ENCODE measurements at regions not wholly inside any gene's neighbourhood (a gene's known extent, or its start where the extent isn't known, plus 50 kb on each side); places are given as distances from the start of the nearest gene placed in this dataset.
A peak's percentile ranks its signal among the peaks of the same experiment; 100 is the strongest.

DNA sequence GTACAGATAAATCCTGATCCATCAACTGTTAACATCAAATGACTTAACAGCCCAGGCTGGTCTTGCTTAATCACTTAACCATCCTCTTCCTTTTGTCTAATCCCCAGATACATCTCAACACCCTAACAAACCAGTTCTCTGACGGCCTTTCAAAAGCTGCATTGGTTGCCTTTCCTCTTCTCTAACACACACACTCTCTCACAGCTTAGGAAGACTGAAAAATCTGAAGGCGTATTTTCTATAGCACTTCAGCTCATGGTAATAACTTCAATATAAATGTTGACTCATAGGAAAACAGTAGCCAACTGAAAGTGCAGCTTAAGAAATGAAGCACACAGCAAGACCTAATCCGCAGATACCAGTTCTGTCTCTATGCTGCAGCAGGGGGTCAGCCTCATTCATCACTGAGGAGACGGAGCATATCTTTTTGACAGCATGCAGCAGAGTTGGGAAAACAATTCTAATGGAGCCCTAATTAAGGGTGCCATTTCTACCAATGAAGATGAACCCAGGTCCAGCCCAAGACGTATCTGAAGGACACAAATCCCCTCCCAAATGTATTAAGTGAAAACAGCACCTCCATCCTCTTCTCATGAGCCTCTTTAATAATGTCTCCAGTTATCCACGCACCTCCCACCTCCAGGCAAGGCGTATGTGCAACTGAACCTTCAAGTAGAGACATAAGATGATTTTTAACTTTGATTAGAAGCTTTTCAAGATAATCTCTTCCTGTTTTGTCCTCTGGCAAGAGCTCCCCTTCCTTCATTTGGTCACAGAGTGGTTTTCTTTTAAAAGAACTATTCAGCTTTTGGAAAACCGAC, 211.7 kb upstream of the NFE2L3 start:
- H3K9me3 ChIP-seq (ENCODE audit: low read length): no peaks in the 10 kb centered on the region
- H3K36me3 ChIP-seq (ENCODE audit: low read depth, low read length): no peaks in the 10 kb centered on the region
- H3F3A ChIP-seq (ENCODE audit: low read length, unreplicated experiment): no peaks in the 10 kb centered on the region
- H3K4me2 ChIP-seq (ENCODE audit: low read length): peak overlapping the region; percentile 72
- H3K4me1 ChIP-seq (ENCODE audit: insufficient read depth, low read length): no peaks in the 10 kb centered on the region
- intact Hi-C loops (cut with micrococcal nuclease): no loop called here
- ChIA-PET CTCF (no interaction called here), POLR2A (ENCODE audit: unreplicated experiment) (no interaction called here)
- no peaks in the 10 kb centered on the region for H3K27me3 ChIP-seq (ENCODE audit: low read length)
- DNase-seq: no peak
- peak overlapping the region; percentile 33; the same call in 1 of the 2 replicates for H3K4me3 ChIP-seq (ENCODE audit: low read length)
- no peaks in the 10 kb centered on the region for H3K9me2 ChIP-seq (replicated peaks; ENCODE audit: low read length)
- peak overlapping the region; percentile 61 for H2AFZ ChIP-seq (ENCODE audit: low read length)
- H3K79me2 ChIP-seq (ENCODE audit: low read length): no peaks in the 10 kb centered on the region
- TF ChIP-seq, protein P1, sequence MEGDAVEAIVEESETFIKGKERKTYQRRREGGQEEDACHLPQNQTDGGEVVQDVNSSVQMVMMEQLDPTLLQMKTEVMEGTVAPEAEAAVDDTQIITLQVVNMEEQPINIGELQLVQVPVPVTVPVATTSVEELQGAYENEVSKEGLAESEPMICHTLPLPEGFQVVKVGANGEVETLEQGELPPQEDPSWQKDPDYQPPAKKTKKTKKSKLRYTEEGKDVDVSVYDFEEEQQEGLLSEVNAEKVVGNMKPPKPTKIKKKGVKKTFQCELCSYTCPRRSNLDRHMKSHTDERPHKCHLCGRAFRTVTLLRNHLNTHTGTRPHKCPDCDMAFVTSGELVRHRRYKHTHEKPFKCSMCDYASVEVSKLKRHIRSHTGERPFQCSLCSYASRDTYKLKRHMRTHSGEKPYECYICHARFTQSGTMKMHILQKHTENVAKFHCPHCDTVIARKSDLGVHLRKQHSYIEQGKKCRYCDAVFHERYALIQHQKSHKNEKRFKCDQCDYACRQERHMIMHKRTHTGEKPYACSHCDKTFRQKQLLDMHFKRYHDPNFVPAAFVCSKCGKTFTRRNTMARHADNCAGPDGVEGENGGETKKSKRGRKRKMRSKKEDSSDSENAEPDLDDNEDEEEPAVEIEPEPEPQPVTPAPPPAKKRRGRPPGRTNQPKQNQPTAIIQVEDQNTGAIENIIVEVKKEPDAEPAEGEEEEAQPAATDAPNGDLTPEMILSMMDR (conservative IDR thresholded peaks at IDR 0.05; ENCODE audit: low read depth, low read length): no peak
- TF ChIP-seq EZH2 (IDR thresholded peaks at IDR 0.05; ENCODE audit: low read length, unreplicated experiment) (no peak), EZH2phosphoT487 (IDR thresholded peaks at IDR 0.05; ENCODE audit: borderline replicate concordance, low read length) (no peak)
- no peak overlapping the region for H3K9ac ChIP-seq (ENCODE audit: low read length)
- ATAC-seq: no peak
- BruUV-seq (replicated peaks): no TSS peak
- no peaks in the 10 kb centered on the region for H4K20me1 ChIP-seq (ENCODE audit: low read length)
- no peak overlapping the region for H3K27ac ChIP-seq (ENCODE audit: low read length)

DNA sequence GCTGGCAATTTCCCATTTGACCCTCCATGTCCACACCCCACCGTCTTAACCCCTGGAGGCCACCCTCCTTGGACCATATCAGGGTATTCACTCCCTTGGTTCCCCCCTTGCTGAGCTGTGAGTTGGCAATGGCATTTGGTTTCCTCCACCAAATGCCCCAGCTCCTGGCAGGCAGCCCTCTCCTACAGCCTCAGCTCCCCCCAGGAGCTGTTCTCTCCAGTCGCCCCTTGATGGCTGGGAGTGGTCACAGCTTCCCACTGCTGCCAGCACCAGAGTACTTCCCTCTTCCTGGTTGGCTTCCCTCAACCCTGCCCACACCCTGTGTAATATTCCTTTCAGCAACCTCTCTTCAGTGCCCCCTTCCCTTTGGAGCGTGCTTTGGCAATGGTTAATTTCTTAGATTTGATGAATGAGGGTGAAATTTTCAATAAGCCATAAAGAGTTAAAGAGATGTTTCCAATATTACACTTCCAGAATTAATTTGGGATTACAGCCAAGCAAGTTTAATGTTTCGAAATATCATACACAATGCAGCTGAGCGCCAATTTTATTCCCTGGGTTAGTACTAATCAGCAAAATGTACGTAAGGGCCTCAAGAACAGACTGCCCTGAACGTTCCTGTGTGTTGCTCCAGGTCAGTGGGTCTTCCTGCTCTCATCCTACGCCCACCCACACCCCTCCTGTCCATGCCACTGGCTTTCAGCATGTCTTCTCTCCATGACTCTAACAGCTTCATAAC, 207.1 kb upstream of the NFE2L3 start:
- no peaks in the 10 kb centered on the region for H3K9me2 ChIP-seq (replicated peaks; ENCODE audit: low read length)
- TF ChIP-seq EZH2phosphoT487 (IDR thresholded peaks at IDR 0.05; ENCODE audit: borderline replicate concordance, low read length) (no peak), EZH2 (IDR thresholded peaks at IDR 0.05; ENCODE audit: low read length, unreplicated experiment) (no peak)
- TF ChIP-seq, protein P1 (conservative IDR thresholded peaks at IDR 0.05; ENCODE audit: low read depth, low read length): no peak
- BruUV-seq (replicated peaks): no TSS peak
- DNase-seq: no peak
- H3K27ac ChIP-seq (ENCODE audit: low read length): no peak overlapping the region
- H4K20me1 ChIP-seq (ENCODE audit: low read length): no peaks in the 10 kb centered on the region
- H2AFZ ChIP-seq (ENCODE audit: low read length): no peak overlapping the region
- no peaks in the 10 kb centered on the region for H3F3A ChIP-seq (ENCODE audit: low read length, unreplicated experiment)
- no peaks in the 10 kb centered on the region for H3K36me3 ChIP-seq (ENCODE audit: low read depth, low read length)
- no peaks in the 10 kb centered on the region for H3K9me3 ChIP-seq (ENCODE audit: low read length)
- ATAC-seq: no peak
- intact Hi-C loops (cut with micrococcal nuclease): no loop called here
- H3K4me3 ChIP-seq (ENCODE audit: low read length): no peak overlapping the region
- ChIA-PET CTCF (interaction anchor here (0.6 kb wide), 1 partner anchor 910 kb away, joined by 3 read pairs; no protein-coding TSS in a partner anchor), POLR2A (ENCODE audit: unreplicated experiment) (no interaction called here)
- no peak overlapping the region for H3K9ac ChIP-seq (ENCODE audit: low read length)
- peaks cover 19% of the 10 kb centered on the region for H3K27me3 ChIP-seq (ENCODE audit: low read length)
- no peaks in the 10 kb centered on the region for H3K4me1 ChIP-seq (ENCODE audit: insufficient read depth, low read length)
- H3K4me2 ChIP-seq (ENCODE audit: low read length): no peak overlapping the region
- no peaks in the 10 kb centered on the region for H3K79me2 ChIP-seq (ENCODE audit: low read length)

Measured in PC-3 (cell line).